ENCODE measurements at regions not wholly inside any gene's neighbourhood (a gene's known extent, or its start where the extent isn't known, plus 50 kb on each side); places are given as distances from the start of the nearest gene placed in this dataset.
"Not testable (repeated sequence)": the region's sequence is repeated elsewhere in the genome, so short reads cannot be mapped to it uniquely, and the experiment has no call there.

DNA sequence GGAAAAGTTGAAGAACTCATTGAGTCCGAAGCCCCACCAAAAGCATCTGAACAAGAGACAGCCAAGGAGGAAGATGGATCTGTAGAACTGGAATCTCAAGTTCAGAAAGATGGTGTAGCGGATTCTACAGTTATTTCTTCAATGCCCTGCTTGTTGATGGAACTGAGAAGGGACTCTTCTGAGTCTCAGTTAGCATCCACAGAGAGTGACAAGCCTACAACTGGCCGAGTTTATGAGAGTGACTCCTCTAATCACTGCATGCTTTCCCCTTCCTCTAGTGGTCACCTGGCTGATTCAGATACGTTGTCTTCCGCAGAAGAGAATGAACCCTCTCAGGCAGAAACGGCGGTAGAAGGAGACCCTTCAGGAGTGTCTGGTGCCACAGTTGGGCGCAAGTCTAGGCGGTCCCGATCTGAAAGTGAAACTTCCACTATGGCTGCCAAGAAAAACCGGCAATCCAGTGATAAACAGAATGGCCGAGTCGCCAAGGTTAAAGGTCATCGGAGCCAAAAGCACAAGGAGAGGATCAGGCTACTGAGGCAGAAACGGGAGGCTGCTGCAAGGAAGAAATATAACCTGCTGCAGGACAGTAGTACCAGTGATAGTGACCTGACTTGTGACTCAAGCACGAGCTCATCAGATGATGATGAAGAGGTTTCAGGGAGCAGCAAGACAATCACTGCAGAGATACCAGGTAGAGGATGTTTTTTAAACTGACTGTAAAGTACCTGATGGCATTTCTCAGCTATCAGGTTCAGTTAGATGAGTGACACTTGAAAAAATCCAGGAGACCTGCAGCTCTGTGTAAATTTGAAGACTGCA is 111.9 kb downstream of the HAUS1 start:
- no peak for DNase-seq (ENCODE audit: extremely low read depth, low read depth)
- TF ChIP-seq, protein P1, sequence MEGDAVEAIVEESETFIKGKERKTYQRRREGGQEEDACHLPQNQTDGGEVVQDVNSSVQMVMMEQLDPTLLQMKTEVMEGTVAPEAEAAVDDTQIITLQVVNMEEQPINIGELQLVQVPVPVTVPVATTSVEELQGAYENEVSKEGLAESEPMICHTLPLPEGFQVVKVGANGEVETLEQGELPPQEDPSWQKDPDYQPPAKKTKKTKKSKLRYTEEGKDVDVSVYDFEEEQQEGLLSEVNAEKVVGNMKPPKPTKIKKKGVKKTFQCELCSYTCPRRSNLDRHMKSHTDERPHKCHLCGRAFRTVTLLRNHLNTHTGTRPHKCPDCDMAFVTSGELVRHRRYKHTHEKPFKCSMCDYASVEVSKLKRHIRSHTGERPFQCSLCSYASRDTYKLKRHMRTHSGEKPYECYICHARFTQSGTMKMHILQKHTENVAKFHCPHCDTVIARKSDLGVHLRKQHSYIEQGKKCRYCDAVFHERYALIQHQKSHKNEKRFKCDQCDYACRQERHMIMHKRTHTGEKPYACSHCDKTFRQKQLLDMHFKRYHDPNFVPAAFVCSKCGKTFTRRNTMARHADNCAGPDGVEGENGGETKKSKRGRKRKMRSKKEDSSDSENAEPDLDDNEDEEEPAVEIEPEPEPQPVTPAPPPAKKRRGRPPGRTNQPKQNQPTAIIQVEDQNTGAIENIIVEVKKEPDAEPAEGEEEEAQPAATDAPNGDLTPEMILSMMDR (IDR thresholded peaks at IDR 0.05; ENCODE audit: low read depth, low read length, missing control alignments) = no peak
- H3K4me3 ChIP-seq (replicated peaks; ENCODE audit: low read depth, low read length) = no peak overlapping the region

DNA sequence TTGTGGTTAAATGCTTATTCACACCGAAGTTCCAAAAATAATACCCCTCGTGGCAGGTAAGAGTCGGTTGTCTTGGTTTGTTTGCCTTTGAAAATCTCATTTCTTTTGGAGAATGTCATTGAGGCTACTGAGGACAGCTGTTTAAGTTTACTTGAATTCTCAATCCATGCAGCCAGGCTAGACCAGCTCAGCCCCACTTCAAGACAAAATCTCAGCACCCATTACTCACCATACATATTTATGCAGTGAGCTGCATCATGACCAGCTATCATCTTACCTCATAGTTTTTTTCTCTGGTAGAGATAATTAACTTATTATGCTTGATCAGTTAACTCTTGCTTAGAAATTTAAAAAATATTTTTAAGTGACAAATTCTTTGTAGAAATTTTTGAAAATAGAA is 115.9 kb downstream of the HAUS1 start:
- no peak overlapping the region for H3K4me3 ChIP-seq (replicated peaks; ENCODE audit: low read depth, low read length)

DNA sequence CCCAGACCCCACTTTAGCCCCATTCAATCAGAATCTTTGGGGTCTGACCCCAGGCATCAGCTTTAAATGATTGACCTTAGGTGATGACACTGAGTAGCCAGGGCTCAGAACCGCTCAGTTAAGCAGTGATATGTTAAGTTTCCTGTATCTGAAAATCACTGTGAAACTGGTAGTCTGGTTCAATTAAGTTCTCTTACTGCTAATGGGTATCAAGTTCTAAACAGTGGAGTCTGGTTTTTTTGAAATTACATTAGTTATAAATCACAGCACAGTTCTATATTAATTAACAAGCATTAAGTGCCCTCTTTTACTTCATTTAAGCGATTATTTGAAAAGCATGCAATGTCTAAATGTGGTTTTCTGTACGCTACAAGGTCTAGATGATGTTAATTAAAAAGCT is 117.9 kb downstream of the HAUS1 start:
- TF ChIP-seq, protein P1 (IDR thresholded peaks at IDR 0.05; ENCODE audit: low read depth, low read length, missing control alignments) = no peak
- DNase-seq (ENCODE audit: extremely low read depth, low read depth) = no peak
- H3K4me3 ChIP-seq (replicated peaks; ENCODE audit: low read depth, low read length) = no peak overlapping the region

More for the DNA sequence above, 115.9 kb downstream of the HAUS1 start:
- TF ChIP-seq, protein P1 (IDR thresholded peaks at IDR 0.05; ENCODE audit: low read depth, low read length, missing control alignments) = no peak
- DNase-seq (ENCODE audit: extremely low read depth, low read depth) = peak; percentile 11

DNA sequence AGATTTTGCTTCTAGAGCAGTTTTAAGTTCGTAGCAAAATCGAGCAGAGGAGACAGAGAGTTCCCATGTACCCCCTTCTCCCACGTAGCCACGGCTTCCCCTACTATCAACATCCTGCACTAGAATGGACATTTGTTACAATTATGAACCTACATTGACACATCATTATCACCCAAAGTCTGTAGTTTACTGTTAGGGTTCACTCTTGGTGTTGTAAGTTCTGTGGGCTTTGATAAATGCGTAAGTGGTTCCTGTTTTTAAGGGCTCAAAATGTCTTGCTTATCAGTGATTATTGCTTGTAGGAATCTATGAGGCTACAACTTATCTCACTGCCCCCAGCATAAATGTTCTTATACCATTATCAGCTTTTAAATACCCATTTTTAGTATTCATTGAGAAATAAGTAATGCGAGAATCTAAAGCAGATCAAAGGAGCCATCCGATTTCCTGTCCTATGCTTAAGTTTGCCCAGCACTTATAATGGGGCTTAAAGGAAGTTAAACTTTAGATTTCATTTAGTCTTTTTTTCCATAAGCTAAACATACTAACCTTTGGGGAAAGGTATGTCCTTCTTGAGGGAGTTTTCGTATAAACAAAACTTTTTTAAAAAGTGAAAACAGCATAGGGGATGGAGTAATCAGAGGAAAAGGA is 118.7 kb downstream of the HAUS1 start:
- no peak for DNase-seq (ENCODE audit: extremely low read depth, low read depth)
- TF ChIP-seq, protein P1 (IDR thresholded peaks at IDR 0.05; ENCODE audit: low read depth, low read length, missing control alignments) = no peak
- no peak overlapping the region for H3K4me3 ChIP-seq (replicated peaks; ENCODE audit: low read depth, low read length)

DNA sequence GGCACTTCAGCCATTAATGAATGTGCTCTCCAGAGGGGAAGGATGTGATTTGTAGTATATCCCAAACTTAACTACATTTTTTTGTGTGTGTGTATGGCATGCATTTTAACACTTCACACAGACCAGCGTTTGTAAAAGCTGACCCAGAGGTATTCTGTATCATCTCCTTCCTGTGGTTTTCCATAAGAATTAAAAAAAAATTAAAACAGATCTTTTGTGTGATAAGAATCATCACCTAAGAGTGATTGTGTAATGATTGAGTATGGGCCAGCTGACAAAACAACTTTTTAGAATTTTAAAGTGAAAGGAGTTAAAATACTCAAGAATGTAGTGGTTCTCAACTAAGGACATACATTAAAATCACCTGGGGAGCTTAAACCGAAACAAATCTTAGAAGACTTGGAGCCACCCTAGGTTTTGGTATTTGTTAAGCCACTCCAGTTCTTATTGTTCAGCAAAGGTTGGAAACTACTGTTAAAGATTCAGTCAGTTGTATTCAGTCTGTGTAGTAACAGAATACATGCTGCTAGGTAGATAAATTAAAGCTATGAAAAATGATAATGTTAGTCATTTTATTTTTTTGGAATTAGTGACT is 120.1 kb downstream of the HAUS1 start:
- TF ChIP-seq, protein P1 (IDR thresholded peaks at IDR 0.05; ENCODE audit: low read depth, low read length, missing control alignments) = no peak
- DNase-seq (ENCODE audit: extremely low read depth, low read depth) = no peak
- no peak overlapping the region for H3K4me3 ChIP-seq (replicated peaks; ENCODE audit: low read depth, low read length)

DNA sequence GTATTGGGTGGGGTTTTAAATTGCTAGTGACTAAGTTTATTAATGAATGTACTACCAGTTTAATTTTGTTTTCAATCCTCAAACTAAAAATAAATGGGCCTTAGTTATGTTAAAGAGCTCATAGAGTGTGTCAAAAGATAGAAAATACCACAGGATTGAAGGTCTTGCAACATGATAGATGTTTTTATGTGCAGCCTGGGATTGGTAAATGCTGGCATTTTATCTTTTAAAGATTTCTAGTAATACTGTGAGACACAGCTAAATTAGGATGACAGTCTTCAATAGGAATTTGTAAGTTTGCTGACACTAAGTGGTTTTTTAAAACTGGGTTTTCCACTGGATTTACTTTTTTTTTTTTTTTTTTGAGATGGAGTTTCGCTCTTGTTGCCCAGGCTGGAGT is 122.3 kb downstream of the HAUS1 start:
- no peak for DNase-seq (ENCODE audit: extremely low read depth, low read depth)
- H3K4me3 ChIP-seq (replicated peaks; ENCODE audit: low read depth, low read length) = no peak overlapping the region
- TF ChIP-seq, protein P1 (IDR thresholded peaks at IDR 0.05; ENCODE audit: low read depth, low read length, missing control alignments) = no peak

DNA sequence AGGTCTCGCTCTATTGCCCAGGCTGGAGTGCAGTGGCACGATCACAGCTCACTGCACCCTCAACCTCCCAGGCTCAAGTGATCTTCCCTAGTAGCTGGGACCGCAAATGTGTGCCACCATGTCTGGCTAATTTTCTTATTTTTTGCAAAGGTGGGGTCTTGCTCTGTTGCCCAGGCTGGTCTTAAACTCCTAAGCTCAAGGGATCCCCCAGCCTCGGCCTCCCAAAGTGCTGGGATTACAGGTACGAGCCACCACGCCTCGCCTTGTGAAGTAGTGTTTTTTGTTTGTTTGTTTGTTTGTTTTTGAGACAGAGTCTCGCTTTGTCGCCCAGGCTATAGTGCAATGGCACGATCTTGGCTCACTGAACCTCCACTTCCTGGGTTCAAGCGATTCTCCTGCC is 125.5 kb downstream of the HAUS1 start:
- not testable (repeated sequence) for DNase-seq (ENCODE audit: extremely low read depth, low read depth); H3K4me3 ChIP-seq (replicated peaks; ENCODE audit: low read depth, low read length)
